ENCODE measurements at regions not wholly inside any gene's neighbourhood (a gene's known extent, or its start where the extent isn't known, plus 50 kb on each side); places are given as distances from the start of the nearest gene placed in this dataset.

GRCh38 chr10:1923586-1923985 lies 186.3 kb upstream of the ADARB2 start:
- DNase-seq, result no peak
- Histone ChIP-seq H3K4me1 (no peaks in the 10 kb centered on the region), H3K9me3 (peaks cover 0 to 2% of the 10 kb centered on the region in 2 donors), H3K4me3 (no peak overlapping the region), H3K27me3 (no peaks in the 10 kb centered on the region), H3K27ac (no peak overlapping the region), H3K36me3 (no peaks in the 10 kb centered on the region)
- no peak for TF ChIP-seq POLR2A (IDR thresholded peaks at IDR 0.05)
- no peak for TF ChIP-seq POLR2AphosphoS5 (IDR thresholded peaks at IDR 0.05)
- no peak for TF ChIP-seq CTCF (IDR thresholded peaks at IDR 0.05)
- TF ChIP-seq EP300 (IDR thresholded peaks at IDR 0.05; ENCODE audit: low read depth), result no peak
- intact Hi-C loops (cut with DNase I; ENCODE audit: low total_unique reads), result no loop called here
- WGBS, 2 donors (ENCODE audit: low coverage in 1 of 2), result 42 to 46% methylated on average over 6 to 8 of the region's 8 CpGs
- in situ Hi-C loops (cut with MboI; ENCODE audit: low pct_ligation_motif_present in 1 of 4, low pct_unique_long_range_greater_than_20kb in 1 of 4, low sequenced_read_pairs in 3 of 4), result no loop called here

- no peaks in the 10 kb centered on the region for H3K27me3 ChIP-seq
- TF ChIP-seq EP300 (IDR thresholded peaks at IDR 0.05; ENCODE audit: low read depth) (no peak), CTCF (IDR thresholded peaks at IDR 0.05) (no peak), POLR2A (IDR thresholded peaks at IDR 0.05) (no peak), POLR2AphosphoS5 (IDR thresholded peaks at IDR 0.05) (no peak)
- intact Hi-C loops (cut with DNase I; ENCODE audit: low total_unique reads) (no loop called here), in situ Hi-C loops (cut with MboI; ENCODE audit: low pct_ligation_motif_present in 1 of 4, low pct_unique_long_range_greater_than_20kb in 1 of 4, low sequenced_read_pairs in 3 of 4) (no loop called here)
- DNase-seq, result no peak
- 72 to 73% methylated on average over 4 of the region's 4 CpGs for WGBS, 2 donors (ENCODE audit: low coverage in 1 of 2)
- no peaks in the 10 kb centered on the region for H3K4me1 ChIP-seq
- no peak overlapping the region for H3K4me3 ChIP-seq
- peaks cover 0 to 2% of the 10 kb centered on the region in 2 donors for H3K9me3 ChIP-seq
- H3K27ac ChIP-seq, result no peak overlapping the region
- H3K36me3 ChIP-seq, result no peaks in the 10 kb centered on the region
Measured at GRCh38 chr10:1920941-1921340, 183.6 kb upstream of the ADARB2 start.

DNA sequence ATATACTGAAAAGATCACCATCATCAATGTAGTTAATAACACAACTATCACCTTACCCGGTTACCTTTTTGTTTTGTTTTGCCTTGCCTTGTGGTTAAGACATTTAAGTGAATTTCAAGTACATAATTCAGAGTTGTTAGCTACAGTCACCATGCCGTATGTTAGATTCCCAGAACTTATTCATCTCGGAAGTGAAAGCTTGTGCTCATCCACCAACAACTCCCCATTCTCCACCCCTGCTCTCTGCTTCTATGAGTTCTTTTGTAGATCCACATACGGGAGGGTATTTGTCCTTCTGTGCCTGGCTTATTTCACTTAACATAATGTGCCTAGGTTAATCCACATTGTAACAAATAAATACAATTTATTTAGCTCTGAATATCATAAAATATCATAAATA lies 182.8 kb upstream of the ADARB2 start:
- no peaks in the 10 kb centered on the region for H3K4me1 ChIP-seq
- TF ChIP-seq EP300 (IDR thresholded peaks at IDR 0.05; ENCODE audit: low read depth) (no peak), POLR2AphosphoS5 (IDR thresholded peaks at IDR 0.05) (no peak)
- no peaks in the 10 kb centered on the region for H3K27me3 ChIP-seq
- no peak overlapping the region for H3K27ac ChIP-seq
- H3K9me3 ChIP-seq, result peaks cover 0 to 2% of the 10 kb centered on the region in 2 donors
- in situ Hi-C loops (cut with MboI; ENCODE audit: low pct_ligation_motif_present in 1 of 4, low pct_unique_long_range_greater_than_20kb in 1 of 4, low sequenced_read_pairs in 3 of 4) (no loop called here), intact Hi-C loops (cut with DNase I; ENCODE audit: low total_unique reads) (no loop called here)
- H3K36me3 ChIP-seq, result no peaks in the 10 kb centered on the region
- DNase-seq, result no peak
- WGBS, 2 donors (ENCODE audit: low coverage in 1 of 2), result 28 to 40% methylated on average over 4 of the region's 4 CpGs
- no peak overlapping the region for H3K4me3 ChIP-seq

DNA sequence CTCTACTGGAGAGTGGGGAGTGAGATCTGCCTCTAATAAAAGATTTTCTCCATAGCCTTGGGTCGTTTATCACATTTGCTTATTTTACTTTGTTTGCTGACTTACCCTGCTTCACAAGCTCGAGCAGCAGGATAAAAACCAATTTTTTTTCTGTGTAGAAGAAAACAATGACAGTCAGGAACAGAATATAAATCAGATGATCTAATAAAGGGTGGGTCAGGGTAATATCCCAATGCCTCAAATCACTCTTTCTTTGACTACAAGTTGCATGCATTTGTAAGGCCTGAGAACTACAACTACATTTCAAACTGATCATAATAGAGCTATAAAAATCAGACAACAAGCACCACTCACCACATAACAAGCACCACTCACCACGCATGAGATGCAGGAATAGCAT lies 174.4 kb upstream of the ADARB2 start:
- H3K9me3 ChIP-seq, result no peaks in the 10 kb centered on the region
- H3K4me1 ChIP-seq, result no peaks in the 10 kb centered on the region
- WGBS, 2 donors (ENCODE audit: low coverage in 1 of 2), result 44 to 45% methylated on average over 3 of the region's 3 CpGs
- H3K27me3 ChIP-seq, result no peaks in the 10 kb centered on the region
- intact Hi-C loops (cut with DNase I; ENCODE audit: low total_unique reads) (no loop called here), in situ Hi-C loops (cut with MboI; ENCODE audit: low pct_ligation_motif_present in 1 of 4, low pct_unique_long_range_greater_than_20kb in 1 of 4, low sequenced_read_pairs in 3 of 4) (no loop called here)
- TF ChIP-seq EP300 (IDR thresholded peaks at IDR 0.05; ENCODE audit: low read depth), result no peak
- no peak for TF ChIP-seq POLR2A (IDR thresholded peaks at IDR 0.05)
- no peak for TF ChIP-seq CTCF (IDR thresholded peaks at IDR 0.05)
- TF ChIP-seq POLR2AphosphoS5 (IDR thresholded peaks at IDR 0.05), result no peak
- no peak for DNase-seq
- H3K27ac ChIP-seq, result no peak overlapping the region
- H3K4me3 ChIP-seq, result no peak overlapping the region
- no peaks in the 10 kb centered on the region for H3K36me3 ChIP-seq

DNA sequence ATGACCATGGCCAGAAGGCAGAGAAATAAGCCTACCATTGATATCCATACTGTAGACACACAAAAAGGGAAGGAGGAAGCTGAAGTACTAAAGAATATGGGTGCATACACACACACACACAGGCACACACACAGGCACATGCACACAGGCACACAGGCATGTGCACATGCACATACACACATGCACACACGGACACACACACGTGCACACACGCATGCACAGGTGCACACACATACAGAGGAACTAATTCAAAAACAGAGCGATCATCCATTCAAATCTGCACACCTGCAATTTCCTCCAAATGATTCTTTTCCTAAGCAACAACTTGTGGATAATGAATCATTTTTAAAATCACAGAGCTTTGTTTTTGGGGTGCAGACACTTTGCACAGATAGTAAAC lies 166.7 kb upstream of the ADARB2 start:
- Histone ChIP-seq H3K4me3 (no peak overlapping the region), H3K4me1 (no peaks in the 10 kb centered on the region), H3K9me3 (peaks cover 0 to 6% of the 10 kb centered on the region in 2 donors), H3K27ac (no peak overlapping the region), H3K36me3 (no peaks in the 10 kb centered on the region), H3K27me3 (no peaks in the 10 kb centered on the region)
- intact Hi-C loops (cut with DNase I; ENCODE audit: low total_unique reads) (no loop called here), in situ Hi-C loops (cut with MboI; ENCODE audit: low pct_ligation_motif_present in 1 of 4, low pct_unique_long_range_greater_than_20kb in 1 of 4, low sequenced_read_pairs in 3 of 4) (no loop called here)
- TF ChIP-seq POLR2A (IDR thresholded peaks at IDR 0.05) (no peak), POLR2AphosphoS5 (IDR thresholded peaks at IDR 0.05) (no peak), EP300 (IDR thresholded peaks at IDR 0.05; ENCODE audit: low read depth) (no peak), CTCF (IDR thresholded peaks at IDR 0.05) (no peak)
- DNase-seq, result no peak
- 61 to 72% methylated on average over 4 of the region's 4 CpGs for WGBS, 2 donors (ENCODE audit: low coverage in 1 of 2)
